GM21367 (cell line): ENCODE measurements at regions not wholly inside any gene's neighbourhood (a gene's known extent, or its start where the extent isn't known, plus 50 kb on each side); places are given as distances from the start of the nearest gene placed in this dataset.
"Not testable (repeated sequence)": the region's sequence is repeated elsewhere in the genome, so short reads cannot be mapped to it uniquely, and the experiment has no call there.

Experiments
- ATAC-seq: cut with Tn5 transposase; IDR thresholded peaks from one replicate; pipeline ENCODE4 v1.9.1; 2021; ENCODE audit not compliant: unreplicated experiment

GRCh38 chr6:40695750-40696415 is 108.7 kb upstream of the LRFN2 start:
- ATAC-seq, result no peak

DNA sequence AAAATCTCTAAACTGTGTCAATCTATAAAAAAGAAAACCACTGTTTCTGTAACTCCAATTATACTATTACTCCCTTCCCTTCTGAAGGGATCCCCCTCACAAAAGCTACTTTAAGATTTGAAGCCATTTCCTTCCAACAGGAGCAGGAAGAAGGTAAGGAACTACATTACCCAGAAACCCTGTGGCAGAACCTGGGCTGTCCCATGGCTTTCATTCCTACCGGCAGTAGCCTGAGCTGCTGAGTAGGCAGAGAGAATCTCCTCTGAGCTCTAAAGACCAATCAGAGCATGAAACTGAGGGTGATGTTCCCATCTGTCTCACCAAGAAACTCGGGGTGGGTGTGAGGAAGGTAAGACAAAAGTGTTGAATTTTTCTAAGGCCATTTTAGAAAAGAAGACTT is 108.0 kb upstream of the LRFN2 start:
- no peak for ATAC-seq

GRCh38 chr6:40693768-40694167 is 106.6 kb upstream of the LRFN2 start:
- ATAC-seq, result no peak

DNA sequence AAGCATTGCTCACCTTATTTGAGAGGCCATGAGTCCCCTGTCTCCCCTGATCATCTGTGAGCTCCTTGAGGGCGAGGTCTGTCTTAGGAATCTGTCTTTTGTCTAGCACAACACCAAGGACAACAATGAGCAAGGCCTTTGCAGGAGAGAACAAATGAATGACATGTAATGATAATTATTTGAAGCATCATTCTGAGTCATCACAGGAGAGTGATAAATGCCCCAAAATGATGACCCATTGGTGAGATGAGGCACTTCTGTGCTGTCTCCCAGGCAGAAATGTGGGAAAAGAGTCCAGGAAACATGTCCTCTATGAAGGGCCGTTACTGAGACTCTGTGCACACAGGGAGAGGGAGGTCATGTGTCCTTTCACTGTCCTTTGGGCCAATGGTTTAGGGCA is 105.2 kb upstream of the LRFN2 start:
- no peak for ATAC-seq

GRCh38 chr6:40689185-40689584 is 102.0 kb upstream of the LRFN2 start:
- ATAC-seq, result no peak

- no peak for ATAC-seq
These were observed 101.1 kb upstream of the LRFN2 start for GRCh38 chr6:40688214-40688761.

DNA sequence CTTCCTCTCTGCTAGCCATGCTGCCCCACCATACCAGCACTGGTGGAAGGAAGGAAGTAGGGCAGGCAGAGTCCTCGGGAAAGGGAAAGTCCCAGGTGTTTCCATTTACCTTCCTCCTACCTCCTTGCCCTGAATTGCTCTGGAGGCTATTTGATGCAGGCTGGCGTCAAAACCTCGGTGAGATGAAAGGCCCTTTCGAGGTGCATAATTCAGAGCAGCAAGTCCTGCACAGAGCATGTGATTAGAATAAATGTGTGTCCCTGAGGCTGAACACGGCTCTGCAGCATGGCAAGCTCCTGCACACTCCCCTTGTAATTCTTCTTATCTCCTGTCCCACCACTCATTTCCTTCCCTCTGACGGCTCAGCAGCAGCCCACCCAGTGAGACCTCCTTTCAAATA is 98.7 kb upstream of the LRFN2 start:
- no peak for ATAC-seq

- no peak for ATAC-seq
These were observed 94.5 kb upstream of the LRFN2 start for GRCh38 chr6:40681622-40682021.

DNA sequence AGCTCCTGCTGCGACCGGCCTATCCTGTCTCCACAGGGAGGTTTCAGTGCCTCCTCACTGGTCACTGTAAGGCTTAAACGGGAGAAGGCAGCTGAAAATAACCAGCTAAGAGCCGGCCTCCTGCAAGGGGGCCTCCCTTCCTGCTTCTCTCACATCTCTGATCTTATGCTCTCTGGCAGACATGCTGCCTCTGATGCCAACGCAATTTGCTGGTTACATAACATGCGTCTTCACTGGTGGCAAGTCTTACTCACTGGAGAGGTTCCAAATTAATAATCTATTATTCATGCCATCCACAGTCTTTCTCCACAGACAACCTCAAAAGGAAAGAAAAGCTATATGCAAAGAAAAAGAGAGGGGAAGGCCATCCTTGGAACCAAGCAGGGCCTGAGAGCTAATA is 91.8 kb upstream of the LRFN2 start:
- no peak for ATAC-seq

- no peak for ATAC-seq
These were observed 87.0 kb upstream of the LRFN2 start for GRCh38 chr6:40674170-40674569.

DNA sequence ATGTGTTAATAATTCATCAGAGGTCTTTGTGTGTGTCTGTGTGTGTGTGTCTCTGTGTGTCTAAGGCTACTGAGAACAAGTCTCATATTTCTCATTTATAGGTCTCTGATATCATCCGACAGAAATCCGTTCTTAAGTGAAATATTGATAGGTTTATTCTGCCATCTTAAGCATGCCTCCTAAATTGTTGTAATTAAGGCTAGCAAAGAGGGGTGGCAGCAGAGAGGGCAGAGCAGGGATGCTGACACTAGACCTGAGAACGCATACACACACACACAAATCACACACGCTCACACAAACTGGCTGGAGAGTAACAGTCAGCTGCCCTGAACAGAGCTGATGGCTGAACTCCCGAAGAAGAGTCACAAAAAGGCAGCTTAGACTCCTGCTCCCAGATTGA is 84.9 kb upstream of the LRFN2 start:
- no peak for ATAC-seq

DNA sequence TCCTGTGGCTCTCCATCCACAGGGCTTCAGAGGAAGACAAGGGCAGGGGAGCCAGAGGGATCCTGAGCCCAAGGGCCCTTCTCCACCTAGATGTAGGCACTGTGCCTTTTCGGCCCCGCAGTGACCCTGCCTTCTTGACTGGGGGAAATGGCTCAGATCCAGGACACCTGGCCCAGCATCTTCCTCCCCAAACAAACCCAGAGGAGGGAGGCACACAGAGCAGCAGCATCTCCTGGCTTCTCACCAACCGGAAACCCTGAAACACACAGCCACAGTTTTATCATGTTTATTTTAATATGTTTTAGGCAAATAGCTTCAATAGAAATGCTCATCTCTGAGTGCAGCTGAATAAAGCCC is 84.5 kb upstream of the LRFN2 start:
- ATAC-seq, result no peak

- no peak for ATAC-seq
These were observed 84.0 kb upstream of the LRFN2 start for GRCh38 chr6:40671001-40671693.

GRCh38 chr6:40669343-40669742 is 82.2 kb upstream of the LRFN2 start:
- ATAC-seq, result no peak

GRCh38 chr6:40668203-40668602 is 81.0 kb upstream of the LRFN2 start:
- ATAC-seq, result no peak

GRCh38 chr6:40666530-40666929 is 79.4 kb upstream of the LRFN2 start:
- ATAC-seq, result no peak

GRCh38 chr6:40661726-40662125 is 74.6 kb upstream of the LRFN2 start:
- ATAC-seq, result no peak

- not testable (repeated sequence) for ATAC-seq
These were observed 69.6 kb upstream of the LRFN2 start for GRCh38 chr6:40656772-40657171.

GRCh38 chr6:40654828-40655227 is 67.7 kb upstream of the LRFN2 start:
- ATAC-seq, result no peak

GRCh38 chr6:40645043-40645442 is 57.9 kb upstream of the LRFN2 start:
- no peak for ATAC-seq

- no peak for ATAC-seq
These were observed 55.7 kb upstream of the LRFN2 start for GRCh38 chr6:40642837-40643236.

- ATAC-seq, result no peak
These were observed 55.0 kb upstream of the LRFN2 start for GRCh38 chr6:40642190-40642589.
